GM12872 (cell line): ENCODE measurements at regions not wholly inside any gene's neighbourhood (a gene's known extent, or its start where the extent isn't known, plus 50 kb on each side); places are given as distances from the start of the nearest gene placed in this dataset.

Experiments used
- TF ChIP-seq, protein P1 (sequence below): IDR thresholded peaks from 3 replicates; pipeline ENCODE4 v1.5.1; 2011; ENCODE audit warnings: low read depth, mild to moderate bottlenecking, low read length, moderate library complexity; ENCODE audit not compliant: insufficient read depth

DNA sequence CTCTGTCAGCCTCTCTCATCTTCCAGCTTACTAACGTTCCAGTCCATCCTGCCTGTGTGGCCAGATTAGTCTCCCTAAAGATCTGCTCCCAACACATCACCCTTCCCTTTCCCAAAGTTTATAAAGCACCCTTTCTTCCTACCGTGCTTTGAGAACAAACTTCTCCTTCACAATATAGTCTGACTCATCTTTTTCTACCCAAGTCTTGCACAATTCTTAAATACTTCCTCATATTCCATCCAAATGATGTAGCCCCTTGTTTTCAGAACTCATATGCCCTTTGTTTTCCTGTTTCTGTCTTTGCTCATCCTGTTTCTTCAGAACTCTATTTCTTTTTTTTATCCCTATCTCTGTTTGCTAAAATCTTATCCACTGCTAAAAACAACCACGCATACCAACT, 326.8 kb downstream of the MFSD1 start:
- TF ChIP-seq, protein P1, sequence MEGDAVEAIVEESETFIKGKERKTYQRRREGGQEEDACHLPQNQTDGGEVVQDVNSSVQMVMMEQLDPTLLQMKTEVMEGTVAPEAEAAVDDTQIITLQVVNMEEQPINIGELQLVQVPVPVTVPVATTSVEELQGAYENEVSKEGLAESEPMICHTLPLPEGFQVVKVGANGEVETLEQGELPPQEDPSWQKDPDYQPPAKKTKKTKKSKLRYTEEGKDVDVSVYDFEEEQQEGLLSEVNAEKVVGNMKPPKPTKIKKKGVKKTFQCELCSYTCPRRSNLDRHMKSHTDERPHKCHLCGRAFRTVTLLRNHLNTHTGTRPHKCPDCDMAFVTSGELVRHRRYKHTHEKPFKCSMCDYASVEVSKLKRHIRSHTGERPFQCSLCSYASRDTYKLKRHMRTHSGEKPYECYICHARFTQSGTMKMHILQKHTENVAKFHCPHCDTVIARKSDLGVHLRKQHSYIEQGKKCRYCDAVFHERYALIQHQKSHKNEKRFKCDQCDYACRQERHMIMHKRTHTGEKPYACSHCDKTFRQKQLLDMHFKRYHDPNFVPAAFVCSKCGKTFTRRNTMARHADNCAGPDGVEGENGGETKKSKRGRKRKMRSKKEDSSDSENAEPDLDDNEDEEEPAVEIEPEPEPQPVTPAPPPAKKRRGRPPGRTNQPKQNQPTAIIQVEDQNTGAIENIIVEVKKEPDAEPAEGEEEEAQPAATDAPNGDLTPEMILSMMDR: no peak

DNA sequence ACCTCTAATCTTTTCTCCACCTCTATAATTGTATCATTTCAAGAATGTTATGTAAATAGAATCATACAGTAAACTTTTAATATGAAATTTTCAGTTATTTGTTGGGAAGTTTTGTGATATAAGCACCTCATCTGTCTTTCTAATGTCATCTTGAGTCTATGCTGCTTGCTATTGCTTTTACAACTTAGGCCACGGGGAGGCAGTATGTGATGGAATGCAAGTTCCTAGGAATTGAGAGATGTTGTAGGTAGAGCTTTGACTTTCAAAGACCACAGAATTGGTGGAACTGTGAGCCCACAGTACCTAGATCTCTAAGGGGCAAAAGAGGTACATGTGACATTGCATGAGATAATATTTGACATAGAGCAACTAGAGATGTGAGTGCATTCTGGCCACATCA, 328.3 kb downstream of the MFSD1 start:
- TF ChIP-seq, protein P1: peak; percentile 55

DNA sequence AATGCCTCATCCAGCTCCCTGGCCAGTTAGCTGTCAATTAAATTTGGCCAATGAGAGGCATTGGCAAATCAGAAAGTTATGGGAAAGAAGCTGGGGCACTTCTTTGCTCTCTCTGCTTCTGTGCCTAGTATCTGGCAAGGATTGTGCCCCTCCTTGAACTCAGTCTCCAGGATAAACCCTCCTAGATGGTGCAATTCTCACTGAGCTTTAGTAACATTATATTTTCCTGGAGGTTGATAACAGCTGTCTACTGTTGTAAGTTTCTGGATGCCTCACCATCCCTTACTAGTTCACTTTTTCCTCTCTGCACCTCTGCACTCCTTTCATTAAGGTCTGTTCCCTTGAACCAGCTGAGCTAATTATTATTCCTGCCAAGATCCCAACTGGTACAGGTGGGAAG, 329.5 kb downstream of the MFSD1 start:
- TF ChIP-seq, protein P1: no peak

DNA sequence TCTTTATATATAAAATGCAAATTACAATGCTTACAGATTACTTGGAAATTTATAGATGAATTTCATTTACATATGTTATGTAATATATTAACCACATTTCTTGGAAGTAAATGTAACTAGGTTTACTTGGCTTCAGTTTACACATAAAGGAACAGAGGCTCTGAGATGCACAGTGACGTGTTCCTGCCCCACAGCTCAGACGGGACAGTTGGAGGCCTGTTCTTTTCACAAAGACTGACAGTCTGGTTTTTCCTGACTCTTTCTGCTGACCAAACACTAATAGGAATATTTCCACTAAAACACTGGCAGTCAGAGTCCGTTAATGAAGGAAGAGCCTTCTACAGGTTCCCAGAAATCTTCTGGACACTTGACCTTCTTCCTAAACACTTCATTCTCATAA, 336.1 kb downstream of the MFSD1 start:
- TF ChIP-seq, protein P1: no peak

DNA sequence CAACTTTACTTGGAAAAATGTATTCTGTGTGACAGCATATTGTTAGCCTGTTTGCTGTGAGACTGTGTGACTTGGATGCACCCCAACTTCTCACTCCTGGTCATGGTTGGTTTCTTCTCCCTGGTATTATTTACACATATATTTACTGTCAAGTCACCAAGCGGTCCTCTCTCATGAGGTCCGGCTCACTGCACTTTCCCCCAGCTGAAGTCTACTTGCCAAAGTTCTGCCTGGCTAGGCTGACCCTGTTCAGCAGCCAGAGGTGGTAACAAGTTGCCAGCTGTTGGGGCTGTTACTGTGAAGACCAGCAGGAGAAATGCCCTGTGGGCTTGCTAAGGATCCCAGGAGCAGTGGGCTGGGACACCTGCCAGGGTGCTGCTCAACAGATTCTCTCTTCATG, 337.5 kb downstream of the MFSD1 start:
- TF ChIP-seq, protein P1: no peak

DNA sequence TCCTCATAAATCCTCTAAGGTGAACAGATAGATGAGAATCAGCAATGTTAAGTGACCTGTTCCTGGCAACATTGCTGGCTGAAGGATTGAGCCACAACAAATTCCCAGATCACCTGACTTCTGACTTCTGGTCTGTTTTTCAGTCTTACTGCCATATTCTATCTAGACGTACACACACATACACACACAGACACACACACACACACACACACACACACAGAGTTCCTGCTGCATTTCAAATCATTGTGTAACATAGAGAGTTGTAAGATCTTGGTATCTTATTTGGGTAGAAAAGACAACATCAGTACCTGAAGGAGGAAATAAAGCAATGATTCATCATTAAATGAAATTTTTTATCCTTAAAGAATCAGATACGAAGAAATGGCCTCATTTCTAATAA, 342.6 kb downstream of the MFSD1 start:
- TF ChIP-seq, protein P1: no peak

DNA sequence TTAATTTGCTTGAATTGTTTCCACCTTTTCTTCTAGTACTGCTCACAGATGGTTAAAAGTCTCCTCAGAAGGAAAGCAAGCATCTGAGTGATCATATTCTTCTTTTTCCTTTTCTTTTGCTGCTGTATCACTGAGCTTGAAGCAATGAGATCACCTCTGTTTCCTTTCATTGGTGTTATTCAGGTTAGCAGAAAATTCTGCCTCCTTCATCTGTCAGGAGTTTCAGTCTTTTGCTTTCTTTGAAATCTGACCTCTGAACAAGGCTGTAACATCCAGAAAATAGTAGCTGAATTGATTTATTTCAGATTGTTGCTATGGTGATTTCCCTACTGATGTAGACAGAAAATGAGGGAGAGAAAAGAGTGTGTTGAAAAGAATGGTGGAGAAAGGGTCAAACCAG, 343.0 kb downstream of the MFSD1 start:
- TF ChIP-seq, protein P1: no peak

DNA sequence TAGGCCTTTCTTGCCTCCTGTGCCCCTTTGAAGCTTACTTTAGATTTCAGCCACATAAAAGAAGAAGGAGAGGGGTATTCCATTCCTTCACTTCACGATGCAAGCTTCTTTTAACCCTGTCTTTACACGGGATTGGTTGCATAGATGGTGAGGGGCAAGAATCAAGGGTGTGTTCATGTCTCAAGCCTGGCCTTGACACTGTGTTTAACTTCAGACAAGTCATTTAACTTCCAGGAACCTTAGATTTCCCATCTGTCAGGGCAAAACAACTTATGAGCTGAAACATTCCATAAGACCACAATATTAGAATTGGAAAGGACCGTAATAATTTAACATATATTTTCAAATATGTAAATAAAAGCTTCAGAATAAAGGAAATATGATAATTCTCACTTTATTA, 344.5 kb downstream of the MFSD1 start:
- TF ChIP-seq, protein P1: no peak
